Ectodermal cell (in vitro differentiated cells): ENCODE measurements at regions not wholly inside any gene's neighbourhood (a gene's known extent, or its start where the extent isn't known, plus 50 kb on each side); places are given as distances from the start of the nearest gene placed in this dataset.

Experiments used
- H3K27ac ChIP-seq: 2 replicates; pipeline ENCODE4 v1.7.0; 2013; ENCODE audit warnings: mild to moderate bottlenecking, low read depth, low read length; ENCODE audit not compliant: insufficient read depth, poor library complexity, severe bottlenecking
- H3K27me3 ChIP-seq: 2 replicates; pipeline ENCODE4 v1.7.0; 2013; ENCODE audit warnings: mild to moderate bottlenecking, low read length; ENCODE audit not compliant: insufficient read depth, control insufficient read depth, poor library complexity, severe bottlenecking
- H3K36me3 ChIP-seq: one replicate; pipeline ENCODE4 v1.7.0; 2013; ENCODE audit warnings: low read length; ENCODE audit not compliant: control insufficient read depth, insufficient read depth
- H3K4me1 ChIP-seq: one replicate; pipeline ENCODE4 v1.7.0; 2013; ENCODE audit warnings: low read length; ENCODE audit not compliant: control insufficient read depth, insufficient read depth
- H3K4me3 ChIP-seq: 2 replicates; pipeline ENCODE4 v1.7.0; 2013; ENCODE audit warnings: low read depth, low read length, control low read depth; ENCODE audit not compliant: insufficient read depth
- H3K9me3 ChIP-seq: 2 replicates; pipeline ENCODE4 v1.7.0; 2013; ENCODE audit warnings: mild to moderate bottlenecking, low read length, moderate library complexity; ENCODE audit not compliant: control insufficient read depth
- WGBS, 2 experiments: methylation state at CpG; one replicate each; pipeline ENCODE4 v1.1.7; 2013; ENCODE audit warnings: missing lambda C conversion rate in 2 of 2; 5-methylcytosine and 5-hydroxymethylcytosine counted together

- no peaks in the 10 kb centered on the region for H3K9me3 ChIP-seq
- H3K27ac ChIP-seq, result no peak overlapping the region
- H3K36me3 ChIP-seq, result no peaks in the 10 kb centered on the region
- WGBS, 2 experiments, result 68 to 74% methylated on average over 7 of the region's 7 CpGs
- no peaks in the 10 kb centered on the region for H3K27me3 ChIP-seq
- no peak overlapping the region for H3K4me3 ChIP-seq
- no peaks in the 10 kb centered on the region for H3K4me1 ChIP-seq
These were observed 91.3 kb upstream of the SLC35B3 start for GRCh38 chr6:8526624-8527023.

GRCh38 chr6:8525370-8525769 lies 90.0 kb upstream of the SLC35B3 start:
- WGBS, 2 experiments, result 90 to 95% methylated on average over 1 of the region's 1 CpG
- H3K27me3 ChIP-seq, result no peaks in the 10 kb centered on the region
- H3K4me1 ChIP-seq, result no peaks in the 10 kb centered on the region

GRCh38 chr6:8513174-8513573 lies 77.8 kb upstream of the SLC35B3 start:
- Histone ChIP-seq H3K4me1 (no peaks in the 10 kb centered on the region), H3K9me3 (no peaks in the 10 kb centered on the region), H3K27me3 (no peaks in the 10 kb centered on the region), H3K4me3 (no peak overlapping the region), H3K27ac (no peak overlapping the region), H3K36me3 (no peaks in the 10 kb centered on the region)
- 95 to 100% methylated on average over 1 of the region's 1 CpG for WGBS, 2 experiments

More at GRCh38 chr6:8525370-8525769, 90.0 kb upstream of the SLC35B3 start:
- H3K9me3 ChIP-seq, result no peaks in the 10 kb centered on the region
- no peak overlapping the region for H3K27ac ChIP-seq
- no peak overlapping the region for H3K4me3 ChIP-seq
- H3K36me3 ChIP-seq, result no peaks in the 10 kb centered on the region

- Histone ChIP-seq H3K4me1 (peaks cover 13% of the 10 kb centered on the region), H3K9me3 (no peaks in the 10 kb centered on the region), H3K27ac (no peak overlapping the region), H3K36me3 (no peaks in the 10 kb centered on the region), H3K4me3 (no peak overlapping the region), H3K27me3 (no peaks in the 10 kb centered on the region)
- WGBS, 2 experiments, result 95 to 96% methylated on average over 5 of the region's 5 CpGs
These were observed 71.9 kb upstream of the SLC35B3 start for GRCh38 chr6:8507286-8507685.

- H3K36me3 ChIP-seq, result no peaks in the 10 kb centered on the region
- H3K27ac ChIP-seq, result no peak overlapping the region
- no peaks in the 10 kb centered on the region for H3K9me3 ChIP-seq
- H3K4me3 ChIP-seq, result no peak overlapping the region
- H3K4me1 ChIP-seq, result peaks cover 13% of the 10 kb centered on the region
- 26 to 31% methylated on average over 1 of the region's 1 CpG for WGBS, 2 experiments
- H3K27me3 ChIP-seq, result no peaks in the 10 kb centered on the region
These were observed 70.8 kb upstream of the SLC35B3 start for GRCh38 chr6:8506126-8506525.

- WGBS, 2 experiments, result 67 to 80% methylated on average over 1 of the region's 1 CpG
- Histone ChIP-seq H3K4me3 (no peak overlapping the region), H3K9me3 (no peaks in the 10 kb centered on the region), H3K36me3 (no peaks in the 10 kb centered on the region), H3K27ac (no peak overlapping the region), H3K27me3 (no peaks in the 10 kb centered on the region), H3K4me1 (no peaks in the 10 kb centered on the region)
These were observed 64.2 kb upstream of the SLC35B3 start for GRCh38 chr6:8499540-8499939.

- H3K36me3 ChIP-seq, result no peaks in the 10 kb centered on the region
- no peak overlapping the region for H3K4me3 ChIP-seq
- no peaks in the 10 kb centered on the region for H3K9me3 ChIP-seq
- no peak overlapping the region for H3K27ac ChIP-seq
- no peaks in the 10 kb centered on the region for H3K27me3 ChIP-seq
- 95 to 97% methylated on average over 5 of the region's 5 CpGs for WGBS, 2 experiments
- H3K4me1 ChIP-seq, result no peaks in the 10 kb centered on the region
These were observed 59.4 kb upstream of the SLC35B3 start for GRCh38 chr6:8494730-8495129.

- Histone ChIP-seq H3K4me3 (no peak overlapping the region), H3K4me1 (no peaks in the 10 kb centered on the region)
These were observed 57.3 kb upstream of the SLC35B3 start for GRCh38 chr6:8492536-8493133.

More at GRCh38 chr6:8492536-8493133, 57.3 kb upstream of the SLC35B3 start:
- no peaks in the 10 kb centered on the region for H3K36me3 ChIP-seq
- 82 to 93% methylated on average over 2 of the region's 2 CpGs for WGBS, 2 experiments
- no peaks in the 10 kb centered on the region for H3K9me3 ChIP-seq
- no peak overlapping the region for H3K27ac ChIP-seq
- H3K27me3 ChIP-seq, result no peaks in the 10 kb centered on the region
